Mesenchymal stem cell (in vitro differentiated cells and primary cell): ENCODE measurements at regions not wholly inside any gene's neighbourhood (a gene's known extent, or its start where the extent isn't known, plus 50 kb on each side); places are given as distances from the start of the nearest gene placed in this dataset.

Source experiments
- DNase-seq: peaks from one replicate; pipeline ENCODE4 v3.0.0-alpha.2; 2013
- H2AFZ ChIP-seq: one replicate; pipeline ENCODE4 v1.6.1; 2013; ENCODE audit warnings: low read depth, mild to moderate bottlenecking, control low read depth, inconsistent platforms, low read length, moderate library complexity
- H2AK5ac ChIP-seq: 2 replicates; pipeline ENCODE4 v1.6.1; 2013; ENCODE audit warnings: low read length, moderate library complexity, mild to moderate bottlenecking, inconsistent platforms; ENCODE audit not compliant: severe bottlenecking
- H2BK120ac ChIP-seq: one replicate; pipeline ENCODE4 v1.6.1; 2013; ENCODE audit warnings: low read depth, mild to moderate bottlenecking, inconsistent platforms, low read length, moderate library complexity
- H2BK12ac ChIP-seq, 2 experiments: one replicate each; pipeline ENCODE4 v1.6.1; 2013; ENCODE audit warnings: inconsistent platforms in 2 of 2, low read length in 2 of 2, mild to moderate bottlenecking in 2 of 2, moderate library complexity in 2 of 2, control low read depth in 1 of 2
- H2BK15ac ChIP-seq: one replicate; pipeline ENCODE4 v1.6.1; 2013; ENCODE audit warnings: mild to moderate bottlenecking, low read depth, inconsistent platforms; ENCODE audit not compliant: poor library complexity, severe bottlenecking
- H2BK5ac ChIP-seq: 2 replicates; pipeline ENCODE4 v1.6.1; 2013; ENCODE audit warnings: low read depth, mild to moderate bottlenecking, low read length, control low read depth, inconsistent platforms; ENCODE audit not compliant: poor library complexity, severe bottlenecking
- H3K14ac ChIP-seq, 2 experiments: one replicate each; pipeline ENCODE4 v1.6.1; 2013; ENCODE audit warnings: inconsistent platforms in 2 of 2, low read length in 2 of 2, control low read depth in 1 of 2, mild to moderate bottlenecking in 1 of 2, moderate library complexity in 1 of 2
- H3K18ac ChIP-seq, 2 experiments: one replicate each; pipeline ENCODE4 v1.6.1; 2013; ENCODE audit warnings: inconsistent platforms in 2 of 2, low read length in 2 of 2, control low read depth in 1 of 2, low read depth in 1 of 2, mild to moderate bottlenecking in 1 of 2
- H3K23ac ChIP-seq, 2 experiments: one replicate each; pipeline ENCODE4 v1.6.1; 2013; ENCODE audit warnings: inconsistent platforms in 2 of 2, low read length in 2 of 2, mild to moderate bottlenecking in 2 of 2, moderate library complexity in 2 of 2, control low read depth in 1 of 2
- H3K27ac ChIP-seq: 2 replicates; pipeline ENCODE4 v1.5.1; 2013; ENCODE audit warnings: mild to moderate bottlenecking, moderate library complexity, low read length, control low read depth, inconsistent platforms; ENCODE audit not compliant: poor library complexity, severe bottlenecking
- H3K27me3 ChIP-seq, 2 experiments: 2 replicates each; pipeline versions ENCODE4 v1.6.1 to v1.7.0; 2013; ENCODE audit warnings: low read length in 2 of 2, mild to moderate bottlenecking in 2 of 2, moderate library complexity in 2 of 2, control low read depth in 1 of 2, inconsistent platforms in 1 of 2; ENCODE audit not compliant: control insufficient read depth in 1 of 2, insufficient read depth in 1 of 2
- H3K36me3 ChIP-seq, 2 experiments: 2 replicates each; pipeline versions ENCODE4 v1.6.1 to v1.7.0; 2013; ENCODE audit warnings: low read length in 2 of 2, control low read depth in 1 of 2, inconsistent platforms in 1 of 2, low read depth in 1 of 2, mild to moderate bottlenecking in 1 of 2; ENCODE audit not compliant: insufficient read depth in 2 of 2, control insufficient read depth in 1 of 2
- H3K4ac ChIP-seq, 2 experiments: one replicate each; pipeline ENCODE4 v1.6.1; 2013; ENCODE audit warnings: inconsistent platforms in 2 of 2, low read length in 2 of 2, mild to moderate bottlenecking in 2 of 2, moderate library complexity in 2 of 2, control low read depth in 1 of 2, low read depth in 1 of 2
- H3K4me1 ChIP-seq: 2 replicates; pipeline ENCODE4 v1.6.1; 2013; ENCODE audit warnings: low read depth, low read length, control low read depth; ENCODE audit not compliant: control insufficient read depth, insufficient read depth
- H3K4me2 ChIP-seq: 2 replicates; pipeline ENCODE4 v1.6.1; 2013; ENCODE audit warnings: low read length, mild to moderate bottlenecking, inconsistent platforms; ENCODE audit not compliant: poor library complexity, severe bottlenecking
- H3K4me3 ChIP-seq, 2 experiments: 2 replicates each; pipeline versions ENCODE4 v1.5.1 to v1.7.0; 2013; ENCODE audit warnings: low read length in 2 of 2, mild to moderate bottlenecking in 2 of 2, control low read depth in 1 of 2, low read depth in 1 of 2; ENCODE audit not compliant: insufficient read depth in 1 of 2
- H3K79me1 ChIP-seq: replicated peaks from 2 replicates; pipeline ENCODE4 v1.6.1; 2013; ENCODE audit warnings: mild to moderate bottlenecking, control low read depth, low read length, inconsistent platforms; ENCODE audit not compliant: poor library complexity, severe bottlenecking
- H3K9ac ChIP-seq: 2 replicates; pipeline ENCODE4 v1.7.0; 2013; ENCODE audit warnings: mild to moderate bottlenecking, low read length, moderate library complexity
- H3K9me3 ChIP-seq: 2 replicates; pipeline ENCODE4 v1.7.0; 2013; ENCODE audit warnings: mild to moderate bottlenecking, low read length; ENCODE audit not compliant: control insufficient read depth
- H4K8ac ChIP-seq: one replicate; pipeline ENCODE4 v1.6.1; 2013; ENCODE audit warnings: inconsistent platforms, mild to moderate bottlenecking, low read length, moderate library complexity
- H4K91ac ChIP-seq: one replicate; pipeline ENCODE4 v1.6.1; 2013; ENCODE audit warnings: mild to moderate bottlenecking, low read length, inconsistent platforms
- WGBS: methylation state at CpG from one replicate; pipeline ENCODE4 v1.1.7; 2013; ENCODE audit warnings: mixed read lengths; 5-methylcytosine and 5-hydroxymethylcytosine counted together

DNA sequence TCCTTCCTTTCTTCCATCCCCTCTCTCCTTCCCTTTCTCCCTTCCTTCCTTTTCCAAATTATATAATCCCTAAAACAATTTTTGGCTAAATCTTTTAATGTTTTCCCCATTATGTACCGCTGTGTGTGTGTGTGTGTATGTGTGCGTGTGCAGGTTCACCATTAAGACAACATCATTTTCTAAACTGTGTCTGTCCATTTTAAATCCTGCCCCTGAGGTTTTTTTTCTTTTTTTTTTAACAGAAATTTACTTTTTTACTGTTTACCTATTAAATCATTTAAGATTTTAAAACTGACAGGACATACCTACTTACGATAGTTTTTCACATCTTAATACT lies 366.3 kb upstream of the EPHA7 start:
- H3K4me2 ChIP-seq = no peak overlapping the region

DNA sequence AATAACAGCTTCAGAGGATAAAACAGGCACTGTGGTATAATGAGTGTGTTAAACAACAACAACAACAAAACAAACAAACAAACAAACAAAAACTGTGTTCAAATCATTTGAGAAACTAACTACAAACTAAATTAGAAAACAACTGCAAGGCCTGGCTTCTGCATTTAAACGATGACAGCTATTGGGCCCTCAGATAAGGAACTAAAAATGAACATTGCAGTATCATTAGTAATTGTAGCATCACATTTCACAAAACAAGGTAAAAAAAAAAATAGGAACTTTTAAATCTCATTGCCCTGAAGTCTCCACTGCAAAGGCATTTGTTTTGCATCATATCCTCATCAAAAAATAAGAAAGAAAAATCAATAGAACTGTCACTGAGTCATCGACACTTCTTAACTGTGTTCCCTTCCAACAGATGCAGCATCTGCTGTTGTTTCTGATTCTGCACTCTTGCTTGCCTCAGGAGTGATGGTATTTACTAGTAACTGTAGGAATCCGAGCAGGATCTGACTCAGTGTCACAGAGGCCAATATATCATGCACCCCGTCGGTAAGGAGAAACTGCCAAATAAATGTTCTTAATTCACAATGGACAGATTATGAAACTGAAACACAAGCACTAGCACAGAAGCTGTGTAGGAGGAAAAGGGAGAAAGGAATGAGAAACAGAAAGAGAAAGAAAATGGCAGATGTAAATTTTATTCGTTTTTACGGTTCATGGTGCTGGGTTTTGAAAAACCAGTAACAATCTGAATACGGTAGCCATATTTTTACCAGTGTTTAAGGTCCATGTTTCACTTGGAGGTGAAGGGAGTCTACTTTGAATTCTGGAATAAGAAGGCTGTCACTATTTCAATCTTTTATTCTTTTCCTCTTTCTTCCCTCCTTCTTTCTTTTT lies 365.7 kb upstream of the EPHA7 start:
- Histone ChIP-seq H2BK120ac (no peak overlapping the region), H2AFZ (no peak overlapping the region), H2BK5ac (no peak overlapping the region), H3K4me2 (no peak overlapping the region), H2AK5ac (no peak overlapping the region), H3K36me3 (no peaks in the 10 kb centered on the region), H2BK12ac (no peak overlapping the region), H2BK15ac (no peak overlapping the region), H3K18ac (peak overlapping the region in 1 of 2 experiments; percentile 33), H3K27me3 (no peaks in the 10 kb centered on the region), H3K9me3 (no peaks in the 10 kb centered on the region), H3K4ac (no peak overlapping the region), H4K91ac (no peak overlapping the region), H3K9ac (peak overlapping the region; percentile 91), H3K4me1 (peaks cover 4% of the 10 kb centered on the region), H3K27ac (peak overlapping the region; percentile 99), H3K14ac (no peak overlapping the region), H4K8ac (no peak overlapping the region), H3K4me3 (peak overlapping the region in 1 of 2 experiments; percentile 71), H3K79me1 (peaks cover 4% of the 10 kb centered on the region), H3K23ac (no peak overlapping the region)
- DNase-seq = peak; percentile 87
- 17% methylated on average over 8 of the region's 8 CpGs for WGBS

More for the DNA sequence above, 366.3 kb upstream of the EPHA7 start:
- peaks cover 4% of the 10 kb centered on the region for H3K4me1 ChIP-seq
- no peak overlapping the region for H3K4ac ChIP-seq
- H4K91ac ChIP-seq = no peak overlapping the region
- H2AK5ac ChIP-seq = peak overlapping the region; percentile 92
- H2BK5ac ChIP-seq = peak overlapping the region; percentile 89
- H3K23ac ChIP-seq = no peak overlapping the region
- H3K79me1 ChIP-seq = peaks cover 4% of the 10 kb centered on the region
- peak overlapping the region; percentile 91 for H3K9ac ChIP-seq
- no peak overlapping the region for H2BK120ac ChIP-seq
- no CpG with 5 or more reads among the region's 3 CpGs for WGBS
- H2AFZ ChIP-seq = no peak overlapping the region
- H2BK12ac ChIP-seq = no peak overlapping the region
- H3K4me3 ChIP-seq = peak overlapping the region in 1 of 2 experiments; percentile 71
- DNase-seq = peak; percentile 26
- no peak overlapping the region for H3K14ac ChIP-seq
- no peak overlapping the region for H4K8ac ChIP-seq
- no peak overlapping the region for H2BK15ac ChIP-seq
- H3K27me3 ChIP-seq = no peaks in the 10 kb centered on the region
- no peak overlapping the region for H3K18ac ChIP-seq
- H3K27ac ChIP-seq = peak overlapping the region; percentile 99
- no peaks in the 10 kb centered on the region for H3K9me3 ChIP-seq
- H3K36me3 ChIP-seq = no peaks in the 10 kb centered on the region

DNA sequence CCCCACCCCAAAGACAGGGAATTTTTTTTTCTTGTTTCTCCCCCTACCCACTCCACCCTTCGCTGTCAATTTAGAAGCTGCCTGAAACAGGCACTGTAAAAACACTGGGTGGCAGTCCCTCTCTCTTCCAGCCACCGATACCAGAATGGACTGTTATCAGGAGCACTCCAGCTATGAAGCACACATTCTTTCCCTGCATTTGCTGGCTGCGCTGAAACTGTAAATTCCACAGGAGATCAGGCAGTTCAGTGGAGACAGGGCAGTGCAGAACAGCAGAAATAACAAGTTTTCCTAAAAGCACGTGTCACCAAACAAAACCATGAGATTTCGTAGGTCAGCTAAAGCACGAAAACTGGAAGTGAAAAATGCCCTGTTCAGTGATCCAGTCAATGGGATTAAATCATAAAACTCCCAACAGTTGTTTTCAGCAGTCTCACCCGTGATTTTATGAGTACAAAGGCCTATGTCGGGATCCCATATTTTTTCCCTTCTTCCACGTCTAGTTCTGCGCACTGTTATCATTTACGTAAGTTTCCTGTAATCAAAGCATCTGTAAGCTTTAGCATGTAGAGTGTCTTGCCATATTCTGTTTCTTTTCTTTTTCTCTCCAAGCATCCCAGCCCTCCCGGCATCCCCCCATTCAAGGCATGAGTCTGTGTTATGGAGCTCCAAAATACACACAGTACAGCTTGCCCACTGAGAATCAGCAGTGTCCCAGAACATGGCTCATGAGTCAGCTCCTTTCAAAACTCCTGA lies 359.9 kb upstream of the EPHA7 start:
- H2BK120ac ChIP-seq = no peak overlapping the region
- H4K91ac ChIP-seq = no peak overlapping the region
- peaks cover 1% of the 10 kb centered on the region for H3K4me1 ChIP-seq
- 51% methylated on average over 11 of the region's 12 CpGs for WGBS
- H3K9me3 ChIP-seq = no peaks in the 10 kb centered on the region
- no peak overlapping the region for H2BK12ac ChIP-seq
- peak overlapping the region in 1 of 2 experiments; percentile 84 for H3K18ac ChIP-seq
- no peak overlapping the region for H3K14ac ChIP-seq
- H3K4me2 ChIP-seq = no peak overlapping the region
- peak overlapping the region; percentile 95 for H3K27ac ChIP-seq
- no peak overlapping the region for H4K8ac ChIP-seq
- no peak overlapping the region for H2AFZ ChIP-seq
- peaks cover 4% of the 10 kb centered on the region for H3K79me1 ChIP-seq
- peak; percentile 48 for DNase-seq
- H3K27me3 ChIP-seq = no peaks in the 10 kb centered on the region
- H2BK15ac ChIP-seq = no peak overlapping the region
- H2AK5ac ChIP-seq = peak overlapping the region; percentile 40
- H3K4ac ChIP-seq = no peak overlapping the region
- H3K9ac ChIP-seq = peak overlapping the region; percentile 38
- no peaks in the 10 kb centered on the region for H3K36me3 ChIP-seq
- H2BK5ac ChIP-seq = peak overlapping the region; percentile 10
- H3K4me3 ChIP-seq = peak overlapping the region in 1 of 2 experiments; percentile 22
- no peak overlapping the region for H3K23ac ChIP-seq

DNA sequence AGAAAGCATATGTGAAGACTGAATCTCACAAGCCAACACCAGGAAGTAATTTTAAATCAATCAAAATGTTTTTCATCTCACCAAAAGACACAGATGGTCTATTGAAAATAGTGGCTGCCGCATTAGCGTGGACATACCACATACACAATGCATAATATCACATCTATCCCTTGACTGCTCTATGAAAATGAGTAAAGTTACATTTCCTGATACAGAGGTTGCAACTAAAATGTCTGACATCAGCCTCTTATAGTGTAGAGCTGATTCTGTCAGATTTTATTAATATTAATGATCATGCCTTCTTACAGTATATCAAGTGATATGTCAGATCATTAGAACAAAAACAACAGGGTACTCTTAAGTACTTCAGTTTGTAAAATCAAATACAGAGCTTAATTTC lies 339.8 kb upstream of the EPHA7 start:
- H3K14ac ChIP-seq = no peak overlapping the region
- H4K8ac ChIP-seq = no peak overlapping the region
- H2BK15ac ChIP-seq = no peak overlapping the region
- H3K9ac ChIP-seq = no peak overlapping the region
- no peak overlapping the region for H2BK5ac ChIP-seq
- no peaks in the 10 kb centered on the region for H3K79me1 ChIP-seq
- no peak overlapping the region for H2AK5ac ChIP-seq
- no peak overlapping the region for H3K18ac ChIP-seq
- H3K4ac ChIP-seq = no peak overlapping the region
- no peaks in the 10 kb centered on the region for H3K36me3 ChIP-seq
- 92% methylated on average over 2 of the region's 2 CpGs for WGBS
- no peak overlapping the region for H2BK120ac ChIP-seq
- H3K27ac ChIP-seq = no peak overlapping the region
- no peak overlapping the region for H2BK12ac ChIP-seq
- H3K23ac ChIP-seq = no peak overlapping the region
- no peak overlapping the region for H2AFZ ChIP-seq
- H3K9me3 ChIP-seq = no peaks in the 10 kb centered on the region
- H3K4me2 ChIP-seq = no peak overlapping the region
- no peak overlapping the region for H4K91ac ChIP-seq
- no peaks in the 10 kb centered on the region for H3K4me1 ChIP-seq
- H3K4me3 ChIP-seq = no peak overlapping the region
- DNase-seq = no peak
- no peaks in the 10 kb centered on the region for H3K27me3 ChIP-seq
